Heart left ventricle (tissue), 13 donors: ENCODE measurements at regions not wholly inside any gene's neighbourhood (a gene's known extent, or its start where the extent isn't known, plus 50 kb on each side); places are given as distances from the start of the nearest gene placed in this dataset.

Experiments
- POLR2A ChIP-seq, 2 donors: fragments of 450-650 bp; IDR thresholded peaks; one replicate each; pipeline ENCODE4 v1.6.1; 2017; ENCODE audit warnings: antibody characterized with exemption in 2 of 2, mild to moderate bottlenecking in 2 of 2, moderate library complexity in 2 of 2
- TF ChIP-seq, protein P1 (sequence below), 12 donors: fragments of 200-600 bp; sonication (generic) in 4 of 12; IDR thresholded peaks; one replicate each; pipeline versions ENCODE4 v1.5.0 to v1.8.0; 2018 to 2022; ENCODE audit warnings: antibody characterized with exemption in 12 of 12, mild to moderate bottlenecking in 5 of 12
- donor health status: ischemic (EF 13 %, LVEDD 7.1; RV severe dilation, severe dysfunction).
- donor health status: DM: no; HTN: yes; CAD: no.
- donor health status: DM: no; HTN: no; CAD: no.
- donor health status: ischemic (EF 25% LVEDD 6.9; RV normal size, moderate dysfunction).
- donor health status: ischemic (EF 25% LVEDD 5.7; RV mildly dilated, moderate dysfunction).
- donor health status: ischemic (EF 35%, LVEDD 5.7; RV mildly dilated, moderate dysfunction).
- donor health status: nonischemic (EF 11% LVEDD 7.7; RV severe dilation, severe dysfunction).
- donor health status: DM: yes; HTN: yes; CAD: no.
- donor health status: PGD.
- donor health status: ischemic (EF 29% LVEDD 5.4; RV normal size, mild dysfunction).
- donor health status: nonischemic (EF 23%, LVEDD 6.1; RV moderate dilation, normal function).

- TF ChIP-seq POLR2A (IDR thresholded peaks at IDR 0.05): no peak
- TF ChIP-seq, protein P1, sequence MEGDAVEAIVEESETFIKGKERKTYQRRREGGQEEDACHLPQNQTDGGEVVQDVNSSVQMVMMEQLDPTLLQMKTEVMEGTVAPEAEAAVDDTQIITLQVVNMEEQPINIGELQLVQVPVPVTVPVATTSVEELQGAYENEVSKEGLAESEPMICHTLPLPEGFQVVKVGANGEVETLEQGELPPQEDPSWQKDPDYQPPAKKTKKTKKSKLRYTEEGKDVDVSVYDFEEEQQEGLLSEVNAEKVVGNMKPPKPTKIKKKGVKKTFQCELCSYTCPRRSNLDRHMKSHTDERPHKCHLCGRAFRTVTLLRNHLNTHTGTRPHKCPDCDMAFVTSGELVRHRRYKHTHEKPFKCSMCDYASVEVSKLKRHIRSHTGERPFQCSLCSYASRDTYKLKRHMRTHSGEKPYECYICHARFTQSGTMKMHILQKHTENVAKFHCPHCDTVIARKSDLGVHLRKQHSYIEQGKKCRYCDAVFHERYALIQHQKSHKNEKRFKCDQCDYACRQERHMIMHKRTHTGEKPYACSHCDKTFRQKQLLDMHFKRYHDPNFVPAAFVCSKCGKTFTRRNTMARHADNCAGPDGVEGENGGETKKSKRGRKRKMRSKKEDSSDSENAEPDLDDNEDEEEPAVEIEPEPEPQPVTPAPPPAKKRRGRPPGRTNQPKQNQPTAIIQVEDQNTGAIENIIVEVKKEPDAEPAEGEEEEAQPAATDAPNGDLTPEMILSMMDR (IDR thresholded peaks at IDR 0.05): no peak
Measured at GRCh38 chr13:64069892-64070291, 2654.2 kb upstream of the PCDH20 start.
